ENCODE measurements at regions not wholly inside any gene's neighbourhood (a gene's known extent, or its start where the extent isn't known, plus 50 kb on each side); places are given as distances from the start of the nearest gene placed in this dataset.

DNA sequence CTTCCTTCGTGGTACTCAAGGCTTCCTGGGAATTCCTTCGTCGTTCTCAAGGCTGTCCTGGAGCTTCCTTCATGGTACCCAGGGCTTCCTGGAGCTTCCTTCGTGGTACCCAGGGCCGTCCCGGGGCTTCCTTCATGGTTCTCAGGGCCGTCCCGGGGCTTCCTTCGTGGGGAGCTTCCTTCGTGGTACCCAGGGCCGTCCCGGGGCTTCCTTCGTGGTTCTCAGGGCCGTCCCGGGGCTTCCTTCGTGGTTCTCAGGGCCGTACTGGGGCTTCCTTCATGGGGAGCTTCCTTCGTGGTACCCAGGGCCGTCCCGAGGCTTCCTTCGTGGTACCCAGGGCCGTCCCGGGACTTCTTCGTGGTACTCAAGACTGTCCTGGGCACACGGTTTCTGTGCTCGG, 339.6 kb upstream of the FAT1 start:
- intact Hi-C loops (cut with micrococcal nuclease) = no loop called here
- Mint-ChIP-seq H3K4me3 (no peak overlapping the region), H3K36me3 (no peaks in the 10 kb centered on the region), H3K27me3 (ENCODE audit: low read depth in 3 of 3) (no peaks in the 10 kb centered on the region), H3K27ac (no peak overlapping the region), H3K9me3 (peaks cover 2 to 24% (median 7%) of the 10 kb centered on the region in 7 donors), H3K4me1 (no peaks in the 10 kb centered on the region)
- Histone ChIP-seq H3K9ac (ENCODE audit: insufficient read depth, low read length, poor library complexity, severe bottlenecking) (no peak overlapping the region), H2AFZ (ENCODE audit: insufficient read depth, low read depth, low read length, poor library complexity, severe bottlenecking) (no peak overlapping the region), H3K79me2 (ENCODE audit: insufficient read depth, low read length) (no peaks in the 10 kb centered on the region), H3K9me3 (replicated peaks in 1 of 2; ENCODE audit: control insufficient read depth in 1 of 2, insufficient read depth in 1 of 2, low read length in 2 of 2) (peaks cover 7 to 29% of the 10 kb centered on the region in 2 donors), H3K27me3 (ENCODE audit: control insufficient read depth in 2 of 2, insufficient read depth in 2 of 2, low read length in 2 of 2) (no peaks in the 10 kb centered on the region), H3K4me2 (replicated peaks; ENCODE audit: extremely low read depth, low read length, poor library complexity, severe bottlenecking) (no peak overlapping the region), H3K4me3 (replicated peaks in 1 of 3; ENCODE audit: low read depth in 2 of 3, low read length in 3 of 3) (no peak overlapping the region), H4K20me1 (ENCODE audit: insufficient read depth, low read length) (no peaks in the 10 kb centered on the region), H3K36me3 (replicated peaks in 1 of 2; ENCODE audit: control insufficient read depth in 1 of 2, insufficient read depth in 2 of 2, low read length in 2 of 2) (no peaks in the 10 kb centered on the region), H3K27ac (ENCODE audit: low read depth in 1 of 2, low read length in 2 of 2) (no peak overlapping the region), H3K4me1 (ENCODE audit: control insufficient read depth in 1 of 2, insufficient read depth in 2 of 2, low read length in 2 of 2) (no peaks in the 10 kb centered on the region)
- TF ChIP-seq CTCF (IDR thresholded peaks at IDR 0.05) = no peak
- WGBS (ENCODE audit: insufficient coverage) = 70% methylated on average over 26 of the region's 26 CpGs
- DNase-seq = no peak

DNA sequence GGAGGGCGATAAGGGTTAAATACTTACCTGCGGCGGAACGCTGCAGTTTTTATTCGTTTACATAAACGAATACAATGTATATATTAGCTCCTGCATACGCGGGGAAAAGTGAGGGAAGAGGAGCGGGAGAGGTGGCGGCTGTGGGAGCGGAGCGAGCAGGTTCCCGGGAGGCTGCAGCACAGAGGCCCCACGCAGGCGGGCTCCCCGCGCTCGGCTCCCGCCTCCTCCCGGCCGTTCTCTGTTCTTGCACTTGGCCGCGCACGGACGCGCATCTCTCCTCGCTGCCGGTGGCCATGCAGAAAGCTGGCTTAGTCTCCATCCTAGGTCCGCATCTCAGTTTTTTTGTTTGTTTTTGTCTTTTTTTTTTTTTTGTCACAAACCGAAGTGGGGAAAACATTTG, 340.4 kb upstream of the FAT1 start:
- Histone ChIP-seq H3K9me3 (replicated peaks in 1 of 2; ENCODE audit: control insufficient read depth in 1 of 2, insufficient read depth in 1 of 2, low read length in 2 of 2) (peaks cover 7 to 29% of the 10 kb centered on the region in 2 donors), H3K79me2 (ENCODE audit: insufficient read depth, low read length) (no peaks in the 10 kb centered on the region), H3K27me3 (ENCODE audit: control insufficient read depth in 2 of 2, insufficient read depth in 2 of 2, low read length in 2 of 2) (no peaks in the 10 kb centered on the region), H4K20me1 (ENCODE audit: insufficient read depth, low read length) (no peaks in the 10 kb centered on the region), H3K9ac (ENCODE audit: insufficient read depth, low read length, poor library complexity, severe bottlenecking) (no peak overlapping the region), H3K27ac (ENCODE audit: low read depth in 1 of 2, low read length in 2 of 2) (no peak overlapping the region), H3K4me2 (replicated peaks; ENCODE audit: extremely low read depth, low read length, poor library complexity, severe bottlenecking) (no peak overlapping the region), H3K4me3 (replicated peaks in 1 of 3; ENCODE audit: low read depth in 2 of 3, low read length in 3 of 3) (no peak overlapping the region), H3K4me1 (ENCODE audit: control insufficient read depth in 1 of 2, insufficient read depth in 2 of 2, low read length in 2 of 2) (no peaks in the 10 kb centered on the region), H2AFZ (ENCODE audit: insufficient read depth, low read depth, low read length, poor library complexity, severe bottlenecking) (no peak overlapping the region), H3K36me3 (replicated peaks in 1 of 2; ENCODE audit: control insufficient read depth in 1 of 2, insufficient read depth in 2 of 2, low read length in 2 of 2) (no peaks in the 10 kb centered on the region)
- H3K36me3 Mint-ChIP-seq = no peaks in the 10 kb centered on the region
- intact Hi-C loops (cut with micrococcal nuclease) = no loop called here
- H3K9me3 Mint-ChIP-seq = peaks cover 2 to 24% (median 7%) of the 10 kb centered on the region in 7 donors
- TF ChIP-seq CTCF (IDR thresholded peaks at IDR 0.05) = no peak
- 86% methylated on average over 25 of the region's 30 CpGs for WGBS (ENCODE audit: insufficient coverage)
- H3K4me1 Mint-ChIP-seq = no peaks in the 10 kb centered on the region
- no peaks in the 10 kb centered on the region for H3K27me3 Mint-ChIP-seq (ENCODE audit: low read depth in 3 of 3)
- no peak overlapping the region for H3K4me3 Mint-ChIP-seq
- H3K27ac Mint-ChIP-seq = no peak overlapping the region
- no peak for DNase-seq
